Stomach (tissue), 8 donors: ENCODE measurements at regions not wholly inside any gene's neighbourhood (a gene's known extent, or its start where the extent isn't known, plus 50 kb on each side); places are given as distances from the start of the nearest gene placed in this dataset.

Experiments
- DNase-seq, 2 donors: peaks; one replicate each; pipeline versions ENCODE4 v3.0.0 to v3.0.0-alpha.2; 2013 to 2019
- H3K27ac ChIP-seq, 5 donors: fragments of 200-600 bp in 4 of 5; sonication (generic) in 4 of 5; one replicate each; pipeline ENCODE4 v1.5.1; 2013 to 2019; ENCODE audit warnings: mild to moderate bottlenecking in 1 of 5, moderate library complexity in 1 of 5
- H3K27me3 ChIP-seq, 3 donors: fragments of 200-600 bp; sonication (generic); one replicate each; pipeline ENCODE4 v1.5.1; 2017 to 2019; ENCODE audit warnings: mixed run types in 1 of 3
- H3K36me3 ChIP-seq, 4 donors: fragments of 200-600 bp; sonication (generic); 1 replicate in 3 of 4; 2 replicates in 1 of 4; pipeline ENCODE4 v1.5.1; 2016 to 2019
- H3K4me1 ChIP-seq, 4 donors: fragments of 200-600 bp; sonication (generic); one replicate each; pipeline ENCODE4 v1.5.1; 2016 to 2019
- H3K4me3 ChIP-seq, 4 donors: fragments of 200-600 bp; sonication (generic) in 3 of 4; one replicate each; pipeline ENCODE4 v1.5.1; 2016 to 2019; ENCODE audit warnings: mild to moderate bottlenecking in 1 of 4
- H3K9me3 ChIP-seq, 4 donors: fragments of 200-600 bp; sonication (generic); one replicate each; pipeline ENCODE4 v1.5.1; 2016 to 2019
- CTCF ChIP-seq, 7 experiments: fragments of 450-650 bp in 4 of 7; fragments of 200-600 bp in 3 of 7; sonication (generic) in 3 of 7; IDR thresholded peaks; one replicate each; pipeline ENCODE4 v1.5.1; 2016 to 2019; ENCODE audit warnings: antibody characterized with exemption in 7 of 7, control low read depth in 2 of 7, mild to moderate bottlenecking in 1 of 7
- EP300 ChIP-seq: sonication (generic); formaldehyde crosslinking; IDR thresholded peaks from one replicate; pipeline ENCODE4 v1.6.1; 2017; ENCODE audit warnings: antibody characterized with exemption
- POLR2A ChIP-seq, 4 donors: fragments of 450-650 bp; IDR thresholded peaks; one replicate each; pipeline ENCODE4 v1.6.1; 2016; ENCODE audit warnings: antibody characterized with exemption in 4 of 4, control low read depth in 2 of 4, mild to moderate bottlenecking in 1 of 4, moderate library complexity in 1 of 4
- POLR2AphosphoS5 ChIP-seq, 3 donors: sonication (generic); formaldehyde crosslinking; IDR thresholded peaks; one replicate each; pipeline ENCODE4 v1.6.1; 2016; ENCODE audit warnings: antibody characterized with exemption in 3 of 3
- WGBS, 5 donors: extraction: QIAGEN DNeasy Blood & Tissue Kit in 3 of 5; methylation state at CpG; one replicate each; pipeline versions ENCODE4 v1.1.5 to v1.1.7; 2013 to 2018; 5-methylcytosine and 5-hydroxymethylcytosine counted together
- intact Hi-C: fragments of 100-400 bp; cut with DNase I; formaldehyde crosslinking; loops from one replicate; pipeline ENCODE4 v1.15.1; 2023; ENCODE audit warnings: low total_unique reads
- donor health status: healthy with polysubstance abuse.
- donor health status: Bipolar disorder and iron deficiency.
- donor health status: healthy.

- no peak for DNase-seq
- no peak overlapping the region for H3K27ac ChIP-seq
- H3K9me3 ChIP-seq, result no peaks in the 10 kb centered on the region
- intact Hi-C loops, result no loop called here
- no peak for TF ChIP-seq POLR2A (IDR thresholded peaks at IDR 0.05)
- no peak for TF ChIP-seq EP300
- TF ChIP-seq POLR2AphosphoS5 (IDR thresholded peaks at IDR 0.05), result no peak
- no peak for TF ChIP-seq CTCF (IDR thresholded peaks at IDR 0.05)
- no peaks in the 10 kb centered on the region for H3K27me3 ChIP-seq
- no peaks in the 10 kb centered on the region for H3K4me1 ChIP-seq
- no peaks in the 10 kb centered on the region for H3K36me3 ChIP-seq
- H3K4me3 ChIP-seq, result no peak overlapping the region
- 2 to 25% (median 9%) methylated on average over 1 of the region's 1 CpG for WGBS, 5 donors
Measured at GRCh38 chr5:23332650-23333251, 174.7 kb upstream of the PRDM9 start.

GRCh38 chr5:23330726-23331125, 176.7 kb upstream of the PRDM9 start:
- Histone ChIP-seq H3K36me3 (no peaks in the 10 kb centered on the region), H3K4me3 (no peak overlapping the region), H3K27ac (no peak overlapping the region), H3K9me3 (no peaks in the 10 kb centered on the region), H3K4me1 (no peaks in the 10 kb centered on the region), H3K27me3 (no peaks in the 10 kb centered on the region)
- no peak for DNase-seq
- WGBS, 5 donors, result 52 to 62% (median 54%) methylated on average over 3 of the region's 3 CpGs
- intact Hi-C loops, result no loop called here
- TF ChIP-seq CTCF (IDR thresholded peaks at IDR 0.05), result no peak
- no peak for TF ChIP-seq POLR2AphosphoS5 (IDR thresholded peaks at IDR 0.05)
- no peak for TF ChIP-seq POLR2A (IDR thresholded peaks at IDR 0.05)
- TF ChIP-seq EP300, result no peak

GRCh38 chr5:23319901-23320300, 187.5 kb upstream of the PRDM9 start:
- intact Hi-C loops, result no loop called here
- no peak overlapping the region for H3K27ac ChIP-seq
- no peaks in the 10 kb centered on the region for H3K27me3 ChIP-seq
- H3K4me1 ChIP-seq, result no peaks in the 10 kb centered on the region
- TF ChIP-seq POLR2A (IDR thresholded peaks at IDR 0.05) (no peak), EP300 (no peak), POLR2AphosphoS5 (IDR thresholded peaks at IDR 0.05) (no peak), CTCF (IDR thresholded peaks at IDR 0.05) (no peak)
- no peaks in the 10 kb centered on the region for H3K36me3 ChIP-seq
- DNase-seq, result peak in 1 of 2 donors; percentile 6
- H3K4me3 ChIP-seq, result no peak overlapping the region
- WGBS, 5 donors, result 75 to 89% (median 85%) methylated on average over 3 of the region's 3 CpGs
- no peaks in the 10 kb centered on the region for H3K9me3 ChIP-seq

GRCh38 chr5:23318960-23319359, 188.4 kb upstream of the PRDM9 start:
- WGBS, 5 donors, result 62 to 87% (median 77%) methylated on average over 2 of the region's 2 CpGs
- intact Hi-C loops, result no loop called here
- Histone ChIP-seq H3K27me3 (no peaks in the 10 kb centered on the region), H3K27ac (no peak overlapping the region), H3K9me3 (no peaks in the 10 kb centered on the region), H3K4me1 (no peaks in the 10 kb centered on the region), H3K4me3 (no peak overlapping the region), H3K36me3 (no peaks in the 10 kb centered on the region)
- TF ChIP-seq CTCF (IDR thresholded peaks at IDR 0.05) (no peak), POLR2AphosphoS5 (IDR thresholded peaks at IDR 0.05) (no peak), POLR2A (IDR thresholded peaks at IDR 0.05) (no peak), EP300 (no peak)
- DNase-seq, result no peak
